ENCODE measurements at regions not wholly inside any gene's neighbourhood (a gene's known extent, or its start where the extent isn't known, plus 50 kb on each side); places are given as distances from the start of the nearest gene placed in this dataset.

GRCh38 chr17:74076446-74076845, 127.0 kb upstream of the RPL38 start:
- no CpG with 5 or more reads among the region's 1 CpG for WGBS
- Histone ChIP-seq H3K9me3 (ENCODE audit: insufficient read depth, low read depth, low read length) (no peaks in the 10 kb centered on the region), H3K27me3 (ENCODE audit: insufficient read depth, low read length) (no peaks in the 10 kb centered on the region), H3K36me3 (ENCODE audit: insufficient read depth, low read length) (no peaks in the 10 kb centered on the region), H3K4me3 (ENCODE audit: low read length) (no peak overlapping the region), H3K27ac (ENCODE audit: low read depth, low read length) (no peak overlapping the region), H3K9ac (ENCODE audit: low read depth, low read length) (no peak overlapping the region), H3K4me1 (ENCODE audit: insufficient read depth, low read length) (no peaks in the 10 kb centered on the region)

GRCh38 chr17:74077231-74077630, 126.2 kb upstream of the RPL38 start:
- H3K36me3 ChIP-seq (ENCODE audit: insufficient read depth, low read length), result no peaks in the 10 kb centered on the region
- H3K9me3 ChIP-seq (ENCODE audit: insufficient read depth, low read depth, low read length), result no peaks in the 10 kb centered on the region
- no peak overlapping the region for H3K27ac ChIP-seq (ENCODE audit: low read depth, low read length)
- H3K4me3 ChIP-seq (ENCODE audit: low read length), result no peak overlapping the region
- H3K9ac ChIP-seq (ENCODE audit: low read depth, low read length), result no peak overlapping the region
- no peaks in the 10 kb centered on the region for H3K27me3 ChIP-seq (ENCODE audit: insufficient read depth, low read length)
- no peaks in the 10 kb centered on the region for H3K4me1 ChIP-seq (ENCODE audit: insufficient read depth, low read length)

GRCh38 chr17:74078363-74078941, 125.0 kb upstream of the RPL38 start:
- Histone ChIP-seq H3K27ac (ENCODE audit: low read depth, low read length) (no peak overlapping the region), H3K4me3 (ENCODE audit: low read length) (no peak overlapping the region), H3K9ac (ENCODE audit: low read depth, low read length) (no peak overlapping the region), H3K9me3 (ENCODE audit: insufficient read depth, low read depth, low read length) (no peaks in the 10 kb centered on the region), H3K36me3 (ENCODE audit: insufficient read depth, low read length) (no peaks in the 10 kb centered on the region), H3K27me3 (ENCODE audit: insufficient read depth, low read length) (no peaks in the 10 kb centered on the region), H3K4me1 (ENCODE audit: insufficient read depth, low read length) (no peaks in the 10 kb centered on the region)
- 87% methylated on average over 12 of the region's 12 CpGs for WGBS

- Histone ChIP-seq H3K4me1 (ENCODE audit: insufficient read depth, low read length) (no peaks in the 10 kb centered on the region), H3K9ac (ENCODE audit: low read depth, low read length) (no peak overlapping the region), H3K36me3 (ENCODE audit: insufficient read depth, low read length) (no peaks in the 10 kb centered on the region), H3K27me3 (ENCODE audit: insufficient read depth, low read length) (no peaks in the 10 kb centered on the region), H3K27ac (ENCODE audit: low read depth, low read length) (no peak overlapping the region), H3K9me3 (ENCODE audit: insufficient read depth, low read depth, low read length) (no peaks in the 10 kb centered on the region), H3K4me3 (ENCODE audit: low read length) (no peak overlapping the region)
- WGBS, result 96% methylated on average over 11 of the region's 11 CpGs
Observed at GRCh38 chr17:74079537-74080300, 123.8 kb upstream of the RPL38 start.

- WGBS, result 85% methylated on average over 21 of the region's 21 CpGs
- Histone ChIP-seq H3K4me1 (ENCODE audit: insufficient read depth, low read length) (no peaks in the 10 kb centered on the region), H3K36me3 (ENCODE audit: insufficient read depth, low read length) (no peaks in the 10 kb centered on the region), H3K4me3 (ENCODE audit: low read length) (no peak overlapping the region), H3K27ac (ENCODE audit: low read depth, low read length) (no peak overlapping the region), H3K9ac (ENCODE audit: low read depth, low read length) (no peak overlapping the region), H3K9me3 (ENCODE audit: insufficient read depth, low read depth, low read length) (peaks cover 4% of the 10 kb centered on the region; the same call in 1 of the 2 replicates), H3K27me3 (ENCODE audit: insufficient read depth, low read length) (no peaks in the 10 kb centered on the region)
Observed at GRCh38 chr17:74080656-74081582, 122.6 kb upstream of the RPL38 start.

GRCh38 chr17:74082886-74083285, 120.6 kb upstream of the RPL38 start:
- Histone ChIP-seq H3K27me3 (ENCODE audit: insufficient read depth, low read length) (no peaks in the 10 kb centered on the region), H3K9me3 (ENCODE audit: insufficient read depth, low read depth, low read length) (peaks cover 4% of the 10 kb centered on the region; the same call in 1 of the 2 replicates), H3K27ac (ENCODE audit: low read depth, low read length) (no peak overlapping the region), H3K4me3 (ENCODE audit: low read length) (no peak overlapping the region), H3K4me1 (ENCODE audit: insufficient read depth, low read length) (no peaks in the 10 kb centered on the region), H3K36me3 (ENCODE audit: insufficient read depth, low read length) (no peaks in the 10 kb centered on the region), H3K9ac (ENCODE audit: low read depth, low read length) (no peak overlapping the region)
- 87% methylated on average over 7 of the region's 7 CpGs for WGBS

GRCh38 chr17:74083321-74083720, 120.2 kb upstream of the RPL38 start:
- H3K36me3 ChIP-seq (ENCODE audit: insufficient read depth, low read length), result no peaks in the 10 kb centered on the region
- WGBS, result 92% methylated on average over 3 of the region's 3 CpGs
- H3K27ac ChIP-seq (ENCODE audit: low read depth, low read length), result no peak overlapping the region
- H3K4me1 ChIP-seq (ENCODE audit: insufficient read depth, low read length), result no peaks in the 10 kb centered on the region
- H3K4me3 ChIP-seq (ENCODE audit: low read length), result no peak overlapping the region
- no peak overlapping the region for H3K9ac ChIP-seq (ENCODE audit: low read depth, low read length)
- peaks cover 4% of the 10 kb centered on the region; the same call in 1 of the 2 replicates for H3K9me3 ChIP-seq (ENCODE audit: insufficient read depth, low read depth, low read length)
- no peaks in the 10 kb centered on the region for H3K27me3 ChIP-seq (ENCODE audit: insufficient read depth, low read length)

GRCh38 chr17:74085434-74085833, 118.0 kb upstream of the RPL38 start:
- 85% methylated on average over 3 of the region's 3 CpGs for WGBS

GRCh38 chr17:74087002-74087585, 116.4 kb upstream of the RPL38 start:
- Histone ChIP-seq H3K27ac (ENCODE audit: low read depth, low read length) (no peak overlapping the region), H3K4me3 (ENCODE audit: low read length) (no peak overlapping the region), H3K4me1 (ENCODE audit: insufficient read depth, low read length) (no peaks in the 10 kb centered on the region), H3K36me3 (ENCODE audit: insufficient read depth, low read length) (no peaks in the 10 kb centered on the region), H3K9me3 (ENCODE audit: insufficient read depth, low read depth, low read length) (peaks cover 4% of the 10 kb centered on the region; the same call in 1 of the 2 replicates), H3K9ac (ENCODE audit: low read depth, low read length) (no peak overlapping the region), H3K27me3 (ENCODE audit: insufficient read depth, low read length) (no peaks in the 10 kb centered on the region)
- 82% methylated on average over 9 of the region's 9 CpGs for WGBS

More at GRCh38 chr17:74085434-74085833, 118.0 kb upstream of the RPL38 start:
- no peak overlapping the region for H3K9ac ChIP-seq (ENCODE audit: low read depth, low read length)
- H3K4me1 ChIP-seq (ENCODE audit: insufficient read depth, low read length), result no peaks in the 10 kb centered on the region
- H3K9me3 ChIP-seq (ENCODE audit: insufficient read depth, low read depth, low read length), result peaks cover 4% of the 10 kb centered on the region; the same call in 1 of the 2 replicates
- no peak overlapping the region for H3K27ac ChIP-seq (ENCODE audit: low read depth, low read length)
- no peak overlapping the region for H3K4me3 ChIP-seq (ENCODE audit: low read length)
- H3K36me3 ChIP-seq (ENCODE audit: insufficient read depth, low read length), result no peaks in the 10 kb centered on the region
- H3K27me3 ChIP-seq (ENCODE audit: insufficient read depth, low read length), result no peaks in the 10 kb centered on the region

- no peak overlapping the region for H3K4me3 ChIP-seq (ENCODE audit: low read length)
- WGBS, result 95% methylated on average over 6 of the region's 6 CpGs
- peaks cover 4% of the 10 kb centered on the region; the same call in 1 of the 2 replicates for H3K9me3 ChIP-seq (ENCODE audit: insufficient read depth, low read depth, low read length)
- no peak overlapping the region for H3K9ac ChIP-seq (ENCODE audit: low read depth, low read length)
- H3K27ac ChIP-seq (ENCODE audit: low read depth, low read length), result no peak overlapping the region
- H3K27me3 ChIP-seq (ENCODE audit: insufficient read depth, low read length), result no peaks in the 10 kb centered on the region
- no peaks in the 10 kb centered on the region for H3K4me1 ChIP-seq (ENCODE audit: insufficient read depth, low read length)
- H3K36me3 ChIP-seq (ENCODE audit: insufficient read depth, low read length), result no peaks in the 10 kb centered on the region
Observed at GRCh38 chr17:74088285-74088933, 115.1 kb upstream of the RPL38 start.

All from HUES64 (cell line).